ENCODE measurements at regions not wholly inside any gene's neighbourhood (a gene's known extent, or its start where the extent isn't known, plus 50 kb on each side); places are given as distances from the start of the nearest gene placed in this dataset.

- DNase-seq, result peak; percentile 7 to 29
Observed at GRCh38 chr14:49971156-49972130, 78.6 kb downstream of the ARF6 start.

- DNase-seq, result peak in 1 of 2 experiments; percentile 5
Observed at GRCh38 chr14:49972131-49972671, 79.3 kb downstream of the ARF6 start.

GRCh38 chr14:49972823-49973222, 79.9 kb downstream of the ARF6 start:
- DNase-seq, result no peak

GRCh38 chr14:49975276-49975675, 82.4 kb downstream of the ARF6 start:
- no peak for DNase-seq

GRCh38 chr14:49975799-49976198, 82.9 kb downstream of the ARF6 start:
- no peak for DNase-seq

GRCh38 chr14:49977126-49977841, 84.4 kb downstream of the ARF6 start:
- peak; percentile 5 to 13 for DNase-seq

GRCh38 chr14:49980027-49980426, 87.1 kb downstream of the ARF6 start:
- DNase-seq, result no peak

- DNase-seq, result no peak
Observed at GRCh38 chr14:49982082-49982481, 89.2 kb downstream of the ARF6 start.

GRCh38 chr14:49982501-49982951, 89.6 kb downstream of the ARF6 start:
- no peak for DNase-seq

GRCh38 chr14:49984424-49984823, 91.5 kb downstream of the ARF6 start:
- DNase-seq, result no peak

- DNase-seq, result no peak
Observed at GRCh38 chr14:49986343-49987014, 93.6 kb downstream of the ARF6 start.

GRCh38 chr14:49988080-49988990, 95.5 kb downstream of the ARF6 start:
- DNase-seq, result no peak

GRCh38 chr14:49989966-49990365, 97.1 kb downstream of the ARF6 start:
- no peak for DNase-seq

- no peak for DNase-seq
Observed at GRCh38 chr14:49991491-49991890, 98.6 kb downstream of the ARF6 start.

GRCh38 chr14:49992036-49992435, 99.2 kb downstream of the ARF6 start:
- DNase-seq, result no peak

GRCh38 chr14:49992448-49992847, 99.6 kb downstream of the ARF6 start:
- no peak for DNase-seq

GRCh38 chr14:49992901-49993339, 100.0 kb downstream of the ARF6 start:
- no peak for DNase-seq

- no peak for DNase-seq
Observed at GRCh38 chr14:49993565-49993964, 100.7 kb downstream of the ARF6 start.

- no peak for DNase-seq
Observed at GRCh38 chr14:49994951-49995561, 102.2 kb downstream of the ARF6 start.

- no peak for DNase-seq
Observed at GRCh38 chr14:49997991-49998390, 105.1 kb downstream of the ARF6 start.

- peak; percentile 78 to 82 for DNase-seq
Observed at GRCh38 chr14:49999146-49999761, 106.4 kb downstream of the ARF6 start.
